ENCODE measurements at regions not wholly inside any gene's neighbourhood (a gene's known extent, or its start where the extent isn't known, plus 50 kb on each side); places are given as distances from the start of the nearest gene placed in this dataset.

DNA sequence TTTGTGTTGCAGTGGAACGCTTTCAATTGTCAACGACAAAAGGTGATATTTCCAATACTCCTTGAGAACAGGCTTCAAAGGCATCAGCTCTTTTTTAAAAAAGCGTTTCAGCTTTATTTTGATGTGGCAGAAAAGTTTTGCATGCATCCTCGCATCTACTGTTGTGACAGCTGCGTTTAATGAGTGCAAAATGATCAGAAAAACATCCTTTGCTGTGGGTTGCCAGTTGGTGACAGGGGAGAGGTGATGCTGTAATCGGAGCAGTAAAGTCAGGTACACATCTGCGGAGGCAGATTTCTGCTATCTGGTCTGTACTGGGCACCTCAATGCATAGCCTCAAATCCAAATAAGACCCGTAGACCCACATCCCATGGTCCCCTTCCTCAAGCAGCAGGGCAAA is 91.9 kb upstream of the POU3F3 start:
- no peak for DNase-seq
- TF ChIP-seq GATA1 (IDR thresholded peaks at IDR 0.05; ENCODE audit: low read depth, low read length) (no peak), POLR2A (IDR thresholded peaks at IDR 0.05; ENCODE audit: low read length) (no peak)

DNA sequence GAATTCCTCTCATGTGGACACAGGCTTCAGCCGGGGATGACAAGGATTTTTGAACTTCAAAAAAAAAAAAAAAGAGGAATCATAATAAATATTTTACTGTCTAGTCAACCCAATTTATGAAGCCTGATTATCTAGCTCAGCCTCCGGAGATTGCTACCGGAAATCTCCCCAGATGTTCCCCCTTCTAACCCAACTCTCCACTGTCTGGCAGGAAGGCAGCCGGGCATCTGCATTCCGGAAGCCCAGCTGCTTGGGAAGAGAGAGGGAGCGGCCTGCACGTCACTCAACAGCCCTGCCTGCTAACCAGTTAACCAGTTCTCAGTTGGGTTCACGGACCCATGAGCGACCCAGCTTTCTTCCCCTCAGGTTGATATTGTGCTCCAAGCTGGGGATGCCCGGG is 87.2 kb upstream of the POU3F3 start:
- TF ChIP-seq POLR2A (IDR thresholded peaks at IDR 0.05; ENCODE audit: low read length) (no peak), GATA1 (IDR thresholded peaks at IDR 0.05; ENCODE audit: low read depth, low read length) (no peak)

DNA sequence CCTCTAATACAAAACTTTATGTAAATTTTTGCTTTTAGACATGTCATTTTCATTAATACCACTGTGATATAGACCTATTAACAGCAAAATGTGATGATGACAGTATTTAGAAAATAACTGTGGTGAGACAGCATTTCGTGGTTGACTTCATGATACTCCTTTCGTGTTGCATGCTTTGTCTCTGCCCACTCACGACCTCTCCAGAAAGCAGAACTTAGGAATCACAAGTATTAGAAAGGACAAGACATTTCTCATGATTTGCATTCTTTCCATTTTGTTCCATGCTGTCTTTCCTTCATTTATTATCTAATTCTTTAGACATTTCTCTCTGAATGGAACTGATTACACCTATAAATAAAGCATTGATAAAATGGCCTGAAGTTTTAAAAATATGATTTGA is 85.2 kb upstream of the POU3F3 start:
- TF ChIP-seq POLR2A (IDR thresholded peaks at IDR 0.05; ENCODE audit: low read length) (no peak), GATA1 (IDR thresholded peaks at IDR 0.05; ENCODE audit: low read depth, low read length) (no peak)
- DNase-seq, result no peak

More for the DNA sequence above, 87.2 kb upstream of the POU3F3 start:
- no peak for DNase-seq

DNA sequence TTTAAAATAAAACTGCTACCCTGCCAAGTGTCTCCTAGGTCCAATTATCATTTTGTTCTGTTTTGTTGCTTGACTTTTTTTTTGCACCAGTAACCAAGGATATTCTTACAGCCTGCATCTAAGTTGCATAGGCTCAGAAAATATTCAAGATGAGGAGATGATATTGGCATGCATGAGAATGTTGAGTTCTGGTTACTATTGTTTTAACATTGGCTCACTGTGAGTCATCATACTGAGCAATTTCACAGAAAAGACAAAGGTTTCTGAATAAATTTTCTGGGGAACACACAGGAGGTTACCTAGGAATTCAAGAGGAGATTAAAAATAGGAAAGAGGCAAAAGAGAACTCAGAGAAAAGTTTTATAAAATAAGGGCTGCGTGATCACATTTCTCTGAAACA is 84.8 kb upstream of the POU3F3 start:
- DNase-seq, result no peak
- TF ChIP-seq GATA1 (IDR thresholded peaks at IDR 0.05; ENCODE audit: low read depth, low read length) (no peak), POLR2A (IDR thresholded peaks at IDR 0.05; ENCODE audit: low read length) (no peak)

DNA sequence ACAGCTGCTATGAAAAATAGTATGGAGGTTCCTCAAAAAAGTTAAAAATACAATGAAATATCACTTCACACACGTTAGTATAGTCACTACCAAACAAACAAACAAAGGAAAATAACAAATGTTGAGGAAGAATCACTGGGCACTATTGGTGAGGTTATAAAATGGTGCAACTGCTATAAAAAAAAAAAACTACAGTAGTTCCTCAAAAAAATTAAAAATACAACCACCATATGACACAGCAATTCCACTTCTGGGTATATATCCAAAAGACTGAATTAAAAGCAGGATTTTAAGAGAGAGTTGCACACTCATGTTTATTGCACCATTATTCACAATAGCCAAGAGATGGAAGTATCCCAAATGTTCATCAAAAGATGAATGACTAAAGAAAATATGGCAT is 80.9 kb upstream of the POU3F3 start:
- no peak for TF ChIP-seq POLR2A (IDR thresholded peaks at IDR 0.05; ENCODE audit: low read length)
- no peak for TF ChIP-seq GATA1 (IDR thresholded peaks at IDR 0.05; ENCODE audit: low read depth, low read length)
- DNase-seq, result no peak

DNA sequence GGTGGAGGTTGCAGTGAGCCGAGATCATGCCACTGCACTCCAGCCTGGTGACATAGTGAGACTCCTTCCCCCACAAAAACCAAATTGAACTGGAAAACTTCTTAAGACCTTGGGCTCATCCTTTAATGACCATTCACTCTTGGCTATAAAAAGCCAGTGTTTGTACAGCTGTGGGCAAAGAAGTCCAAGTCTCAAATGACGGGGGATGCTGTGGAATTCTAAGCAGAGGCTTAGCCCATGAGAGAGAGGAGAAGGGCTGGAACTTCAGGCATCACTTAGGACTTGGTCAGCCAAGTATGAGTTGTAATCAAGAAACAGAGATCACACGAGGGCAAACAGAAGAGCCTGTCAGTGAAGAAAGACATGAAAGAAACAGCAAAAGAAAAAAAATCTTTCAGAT is 79.3 kb upstream of the POU3F3 start:
- TF ChIP-seq POLR2A (IDR thresholded peaks at IDR 0.05; ENCODE audit: low read length) (no peak), GATA1 (IDR thresholded peaks at IDR 0.05; ENCODE audit: low read depth, low read length) (no peak)
- DNase-seq, result no peak

DNA sequence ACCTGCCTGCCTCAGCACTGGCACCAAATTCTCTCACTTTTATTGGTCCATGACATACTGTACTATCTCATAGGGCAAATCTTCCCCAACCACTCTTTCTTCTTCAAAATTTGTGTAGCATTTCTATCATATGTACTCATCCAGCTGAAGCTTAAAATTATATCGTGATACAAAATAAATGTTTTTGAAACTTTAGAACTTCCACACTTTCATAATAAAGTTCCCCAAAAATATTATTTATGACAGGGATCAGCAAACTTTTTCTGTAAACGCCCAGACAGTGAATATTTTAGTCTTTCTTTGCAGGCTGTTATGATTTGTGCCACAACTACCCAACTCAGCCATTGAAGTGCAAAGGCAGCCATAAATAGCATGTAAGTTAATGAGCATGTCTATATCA is 76.2 kb upstream of the POU3F3 start:
- DNase-seq, result no peak
- TF ChIP-seq POLR2A (IDR thresholded peaks at IDR 0.05; ENCODE audit: low read length) (no peak), GATA1 (IDR thresholded peaks at IDR 0.05; ENCODE audit: low read depth, low read length) (no peak)

DNA sequence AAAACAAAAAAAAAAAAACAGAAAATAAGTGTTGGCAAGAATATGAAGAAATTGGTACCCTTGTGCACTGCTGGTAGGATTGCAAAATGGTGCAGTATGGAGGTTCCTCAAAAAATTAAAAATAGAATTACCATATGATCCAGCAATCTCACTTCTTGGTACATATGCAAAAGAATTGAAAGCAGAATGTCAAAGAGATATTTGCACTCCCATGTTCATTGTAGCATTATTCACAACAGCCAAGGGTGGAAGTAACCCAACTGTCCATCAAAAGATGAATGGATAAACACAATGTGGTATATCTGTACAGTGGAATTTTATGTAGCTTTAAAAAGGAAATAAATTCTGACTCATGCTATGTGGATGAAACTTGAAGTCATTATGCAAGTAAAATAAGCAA is 72.8 kb upstream of the POU3F3 start:
- DNase-seq, result no peak
- no peak for TF ChIP-seq GATA1 (IDR thresholded peaks at IDR 0.05; ENCODE audit: low read depth, low read length)
- no peak for TF ChIP-seq POLR2A (IDR thresholded peaks at IDR 0.05; ENCODE audit: low read length)

DNA sequence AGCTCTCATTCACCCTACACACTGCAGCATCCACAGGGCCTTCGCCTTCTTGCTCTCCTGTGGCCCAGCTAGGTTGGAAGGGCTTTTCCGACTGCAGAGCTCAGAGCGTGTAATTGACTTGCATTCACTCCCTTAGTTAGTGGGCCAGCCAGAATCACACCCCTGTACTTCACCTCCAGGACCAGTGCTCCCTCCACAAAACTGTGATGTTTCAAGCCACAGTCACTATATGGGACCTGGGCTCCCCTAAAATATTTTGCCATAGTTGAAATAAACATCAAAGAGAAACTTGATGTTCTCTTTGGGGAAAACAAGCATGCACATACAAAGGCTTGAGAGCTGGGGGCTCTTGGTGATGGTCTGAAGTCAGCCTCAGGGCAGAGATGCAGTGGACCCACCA is 69.7 kb upstream of the POU3F3 start:
- DNase-seq, result no peak
- TF ChIP-seq GATA1 (IDR thresholded peaks at IDR 0.05; ENCODE audit: low read depth, low read length) (no peak), POLR2A (IDR thresholded peaks at IDR 0.05; ENCODE audit: low read length) (no peak)

DNA sequence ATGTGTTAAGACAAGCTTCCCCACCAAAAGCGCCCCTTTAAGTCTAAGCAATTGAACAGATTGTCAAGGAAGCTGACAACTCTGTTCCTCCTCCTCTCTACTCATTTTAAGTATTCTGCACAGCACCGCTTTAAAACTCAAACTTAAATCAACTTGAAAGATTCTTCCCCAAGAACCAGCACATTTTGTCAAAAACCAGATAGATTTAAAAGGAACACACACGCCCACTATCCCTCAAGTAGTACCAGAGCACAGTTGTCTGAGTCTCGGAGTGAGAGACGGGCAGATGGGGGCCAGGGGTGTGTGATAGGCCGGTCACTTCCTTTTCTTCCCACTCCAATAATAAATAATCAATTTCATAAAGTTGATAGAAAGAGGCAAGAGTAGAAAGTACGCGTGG is 67.7 kb upstream of the POU3F3 start:
- DNase-seq, result no peak
- TF ChIP-seq GATA1 (IDR thresholded peaks at IDR 0.05; ENCODE audit: low read depth, low read length), result no peak
- TF ChIP-seq POLR2A (IDR thresholded peaks at IDR 0.05; ENCODE audit: low read length), result no peak

DNA sequence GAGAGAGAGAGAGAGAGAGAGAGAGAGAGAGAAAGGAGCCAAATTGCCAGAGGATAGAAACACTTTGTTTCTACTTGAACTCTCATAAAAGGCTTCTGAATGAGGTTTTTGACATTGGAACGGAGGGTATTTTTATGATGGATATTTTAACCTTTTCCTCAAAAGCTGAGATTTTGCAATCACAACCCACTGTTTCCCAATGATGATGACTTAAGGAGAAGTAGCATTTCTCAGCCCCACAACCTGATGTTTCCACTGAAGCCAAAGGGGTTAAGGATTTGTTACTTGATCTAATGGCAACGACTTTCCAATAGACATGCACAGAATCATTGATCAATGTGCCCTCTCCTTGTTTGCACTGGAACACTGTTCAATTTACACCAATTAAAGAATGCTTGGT is 67.1 kb upstream of the POU3F3 start:
- no peak for DNase-seq
- no peak for TF ChIP-seq POLR2A (IDR thresholded peaks at IDR 0.05; ENCODE audit: low read length)
- no peak for TF ChIP-seq GATA1 (IDR thresholded peaks at IDR 0.05; ENCODE audit: low read depth, low read length)

DNA sequence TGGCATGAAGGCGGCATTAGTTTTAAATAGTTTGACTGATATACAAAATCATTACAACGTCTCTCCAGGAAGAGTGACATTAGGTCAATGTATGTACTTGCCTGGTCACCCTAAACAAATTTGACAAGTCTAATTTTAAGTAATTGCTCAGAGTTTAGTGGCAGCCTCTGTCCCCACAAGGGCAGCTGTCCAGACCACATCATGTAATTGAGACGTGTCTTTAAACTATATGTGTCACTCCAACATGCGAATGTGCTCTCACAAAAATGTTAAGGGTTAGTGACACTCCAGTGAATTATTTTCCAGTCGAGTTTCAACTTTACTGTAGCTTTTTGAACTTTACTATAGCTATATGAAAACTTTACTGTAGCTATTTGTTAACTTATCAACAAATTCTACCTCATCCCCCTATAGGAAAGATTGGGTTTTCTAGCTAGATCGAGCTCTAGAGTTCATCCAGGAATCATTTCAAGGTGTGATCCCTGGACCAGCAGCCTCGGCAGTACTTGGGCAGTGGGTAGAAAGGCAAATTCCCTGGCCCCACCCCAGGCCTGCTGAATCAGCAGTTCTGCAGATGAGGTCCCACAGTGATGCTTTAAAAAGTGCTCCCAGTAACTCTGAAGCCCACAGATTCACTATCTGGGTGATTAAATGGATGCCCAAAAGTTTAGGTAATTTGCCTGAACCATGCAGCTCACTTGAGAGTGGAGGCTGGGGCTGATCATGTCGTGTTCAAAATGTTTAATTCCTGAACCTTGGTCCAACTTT is 66.4 kb upstream of the POU3F3 start:
- no peak for DNase-seq
- TF ChIP-seq POLR2A (IDR thresholded peaks at IDR 0.05; ENCODE audit: low read length) (no peak), GATA1 (IDR thresholded peaks at IDR 0.05; ENCODE audit: low read depth, low read length) (no peak)

DNA sequence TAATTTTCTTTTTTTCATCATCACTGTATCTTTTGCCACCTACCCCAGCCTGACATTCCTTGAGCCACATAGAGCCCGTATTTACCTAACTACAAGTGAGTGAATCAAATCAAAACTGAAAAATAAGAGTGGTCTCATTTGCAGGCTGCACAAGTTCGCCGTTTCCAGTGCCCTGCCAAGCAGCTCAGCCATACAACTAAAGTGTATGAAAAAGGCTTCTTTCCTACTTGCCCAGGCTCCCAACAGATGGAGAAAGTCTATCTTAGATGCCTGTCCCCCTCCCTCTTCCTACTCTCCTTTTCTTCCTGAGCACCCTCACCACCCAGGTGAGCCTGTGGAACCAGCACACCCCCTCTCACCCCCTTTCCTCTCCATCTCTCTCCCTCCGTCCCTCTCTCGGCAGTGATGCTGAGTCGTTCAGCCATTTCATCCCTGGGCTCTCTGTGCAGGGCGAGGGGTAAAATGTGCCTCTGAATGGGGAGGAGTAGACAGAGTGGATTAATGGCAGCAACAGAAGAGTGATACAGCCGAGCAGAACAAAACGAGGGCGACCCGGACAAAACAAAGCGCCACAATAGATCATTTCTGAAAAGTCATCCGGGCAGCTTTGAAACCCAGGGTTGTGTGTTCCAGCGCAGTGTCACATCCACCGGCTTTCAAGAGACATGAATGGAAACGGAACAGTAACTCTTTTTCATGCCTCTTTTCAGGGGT is 65.0 kb upstream of the POU3F3 start:
- no peak for TF ChIP-seq POLR2A (IDR thresholded peaks at IDR 0.05; ENCODE audit: low read length)
- no peak for TF ChIP-seq GATA1 (IDR thresholded peaks at IDR 0.05; ENCODE audit: low read depth, low read length)
- no peak for DNase-seq

DNA sequence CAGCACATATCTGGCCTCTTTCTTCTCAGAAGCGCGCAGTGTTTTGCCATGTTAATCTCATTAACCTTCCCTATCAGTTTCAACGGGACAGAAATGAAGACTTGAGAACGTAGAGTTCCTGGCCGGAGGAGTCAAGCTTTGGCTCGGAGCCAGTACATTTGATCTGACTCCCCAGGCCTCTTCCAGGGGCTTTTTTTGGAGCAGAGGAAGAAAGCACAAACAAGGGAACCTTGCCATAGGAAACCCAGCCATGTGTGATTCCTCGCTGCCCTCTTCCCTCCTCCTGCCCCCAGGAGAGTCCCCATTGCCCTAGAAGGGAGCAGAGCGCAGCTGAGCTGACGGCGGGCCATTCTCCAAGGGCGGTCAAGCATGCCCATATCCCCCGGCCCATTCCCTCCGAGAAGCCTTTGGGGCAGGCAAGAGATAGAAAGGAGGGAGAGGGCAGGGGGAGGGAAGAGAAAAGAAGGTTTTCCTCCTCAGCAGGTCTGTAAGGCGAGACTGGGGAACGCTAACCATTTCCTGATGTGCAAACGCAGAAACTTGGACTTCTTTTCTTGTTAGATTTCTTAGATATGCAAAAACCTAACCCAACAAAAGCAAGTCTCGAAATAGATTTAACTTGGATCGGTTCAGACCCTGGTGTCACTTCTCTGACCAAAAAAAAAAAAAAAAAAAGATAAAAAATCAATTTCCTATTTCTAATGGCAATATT is 63.7 kb upstream of the POU3F3 start:
- DNase-seq, result no peak
- TF ChIP-seq GATA1 (IDR thresholded peaks at IDR 0.05; ENCODE audit: low read depth, low read length) (no peak), POLR2A (IDR thresholded peaks at IDR 0.05; ENCODE audit: low read length) (no peak)
